Stomach smooth muscle (tissue), 2 donors: ENCODE measurements at regions not wholly inside any gene's neighbourhood (a gene's known extent, or its start where the extent isn't known, plus 50 kb on each side); places are given as distances from the start of the nearest gene placed in this dataset.

Experiments
- H3K27ac ChIP-seq: one replicate; pipeline ENCODE4 v1.7.0; 2013; ENCODE audit warnings: mild to moderate bottlenecking, low read length, inconsistent platforms
- H3K27me3 ChIP-seq, 2 donors: one replicate each; pipeline ENCODE4 v1.7.0; 2013; ENCODE audit warnings: low read length in 2 of 2; ENCODE audit not compliant: insufficient read depth in 2 of 2, control insufficient read depth in 1 of 2
- H3K36me3 ChIP-seq, 2 donors: one replicate each; pipeline ENCODE4 v1.7.0; 2013; ENCODE audit warnings: low read length in 2 of 2; ENCODE audit not compliant: control insufficient read depth in 2 of 2, insufficient read depth in 2 of 2
- H3K4me1 ChIP-seq: one replicate; pipeline ENCODE4 v1.7.0; 2013; ENCODE audit warnings: low read length; ENCODE audit not compliant: control insufficient read depth, insufficient read depth
- H3K4me3 ChIP-seq, 2 donors: one replicate each; pipeline ENCODE4 v1.7.0; 2013; ENCODE audit warnings: low read length in 2 of 2
- H3K9ac ChIP-seq, 2 donors: one replicate each; pipeline ENCODE4 v1.7.0; 2013; ENCODE audit warnings: low read length in 2 of 2, mild to moderate bottlenecking in 1 of 2
- H3K9me3 ChIP-seq, 2 donors: one replicate each; pipeline ENCODE4 v1.7.0; 2013; ENCODE audit warnings: low read length in 2 of 2; ENCODE audit not compliant: control insufficient read depth in 2 of 2
- donor health status: healthy.
- donor health status: Pancreatic carcinoma.

- Histone ChIP-seq H3K4me1 (peaks cover 9% of the 10 kb centered on the region), H3K27ac (no peak overlapping the region), H3K9me3 (no peaks in the 10 kb centered on the region), H3K36me3 (no peaks in the 10 kb centered on the region), H3K9ac (no peak overlapping the region), H3K4me3 (no peak overlapping the region), H3K27me3 (no peaks in the 10 kb centered on the region)
Observed at GRCh38 chr1:201612645-201613044, 73.7 kb downstream of the NAV1 start.

GRCh38 chr1:201614262-201615015 lies 75.5 kb downstream of the NAV1 start:
- no peaks in the 10 kb centered on the region for H3K27me3 ChIP-seq
- H3K4me1 ChIP-seq, result no peaks in the 10 kb centered on the region
- H3K27ac ChIP-seq, result no peak overlapping the region
- no peaks in the 10 kb centered on the region for H3K36me3 ChIP-seq
- H3K4me3 ChIP-seq, result no peak overlapping the region
- no peak overlapping the region for H3K9ac ChIP-seq
- H3K9me3 ChIP-seq, result no peaks in the 10 kb centered on the region

- no peaks in the 10 kb centered on the region for H3K27me3 ChIP-seq
- H3K4me1 ChIP-seq, result no peaks in the 10 kb centered on the region
Observed at GRCh38 chr1:201617157-201617556, 78.2 kb downstream of the NAV1 start.

GRCh38 chr1:201618389-201618788 lies 79.5 kb downstream of the NAV1 start:
- no peak overlapping the region for H3K27ac ChIP-seq
- no peak overlapping the region for H3K9ac ChIP-seq
- H3K27me3 ChIP-seq, result no peaks in the 10 kb centered on the region
- no peaks in the 10 kb centered on the region for H3K9me3 ChIP-seq
- H3K4me3 ChIP-seq, result no peak overlapping the region
- H3K4me1 ChIP-seq, result no peaks in the 10 kb centered on the region
- no peaks in the 10 kb centered on the region for H3K36me3 ChIP-seq

More at GRCh38 chr1:201617157-201617556, 78.2 kb downstream of the NAV1 start:
- Histone ChIP-seq H3K9me3 (no peaks in the 10 kb centered on the region), H3K4me3 (no peak overlapping the region), H3K27ac (no peak overlapping the region), H3K9ac (no peak overlapping the region), H3K36me3 (no peaks in the 10 kb centered on the region)

- Histone ChIP-seq H3K4me3 (no peak overlapping the region), H3K9ac (no peak overlapping the region), H3K36me3 (no peaks in the 10 kb centered on the region), H3K9me3 (no peaks in the 10 kb centered on the region), H3K27me3 (no peaks in the 10 kb centered on the region), H3K27ac (no peak overlapping the region), H3K4me1 (no peaks in the 10 kb centered on the region)
Observed at GRCh38 chr1:201618905-201619304, 80.0 kb downstream of the NAV1 start.

- Histone ChIP-seq H3K36me3 (no peaks in the 10 kb centered on the region), H3K27me3 (no peaks in the 10 kb centered on the region), H3K4me3 (no peak overlapping the region), H3K9ac (no peak overlapping the region), H3K27ac (no peak overlapping the region), H3K9me3 (no peaks in the 10 kb centered on the region), H3K4me1 (no peaks in the 10 kb centered on the region)
Observed at GRCh38 chr1:201619513-201619912, 80.6 kb downstream of the NAV1 start.

GRCh38 chr1:201622353-201622752 lies 83.4 kb downstream of the NAV1 start:
- H3K27me3 ChIP-seq, result no peaks in the 10 kb centered on the region
- H3K4me3 ChIP-seq, result no peak overlapping the region
- no peak overlapping the region for H3K9ac ChIP-seq
- H3K9me3 ChIP-seq, result no peaks in the 10 kb centered on the region
- peaks cover 8% of the 10 kb centered on the region for H3K4me1 ChIP-seq
- no peaks in the 10 kb centered on the region for H3K36me3 ChIP-seq
- no peak overlapping the region for H3K27ac ChIP-seq

GRCh38 chr1:201622824-201623223 lies 83.9 kb downstream of the NAV1 start:
- Histone ChIP-seq H3K27ac (no peak overlapping the region), H3K4me3 (no peak overlapping the region), H3K9ac (no peak overlapping the region), H3K36me3 (no peaks in the 10 kb centered on the region), H3K27me3 (no peaks in the 10 kb centered on the region), H3K9me3 (no peaks in the 10 kb centered on the region), H3K4me1 (peaks cover 8% of the 10 kb centered on the region)

GRCh38 chr1:201624741-201625225 lies 85.9 kb downstream of the NAV1 start:
- H3K27ac ChIP-seq, result no peak overlapping the region
- H3K27me3 ChIP-seq, result no peaks in the 10 kb centered on the region
- H3K9me3 ChIP-seq, result no peaks in the 10 kb centered on the region
- peaks cover 25% of the 10 kb centered on the region for H3K4me1 ChIP-seq
- no peak overlapping the region for H3K9ac ChIP-seq
- no peak overlapping the region for H3K4me3 ChIP-seq
- peaks cover 0 to 3% of the 10 kb centered on the region in 2 donors for H3K36me3 ChIP-seq

- H3K9me3 ChIP-seq, result no peaks in the 10 kb centered on the region
- no peaks in the 10 kb centered on the region for H3K27me3 ChIP-seq
- no peak overlapping the region for H3K4me3 ChIP-seq
- peaks cover 0 to 3% of the 10 kb centered on the region in 2 donors for H3K36me3 ChIP-seq
- no peak overlapping the region for H3K27ac ChIP-seq
- no peak overlapping the region for H3K9ac ChIP-seq
- peaks cover 30% of the 10 kb centered on the region for H3K4me1 ChIP-seq
Observed at GRCh38 chr1:201625226-201625761, 86.4 kb downstream of the NAV1 start.

- Histone ChIP-seq H3K27ac (no peak overlapping the region), H3K9me3 (no peaks in the 10 kb centered on the region), H3K27me3 (no peaks in the 10 kb centered on the region), H3K36me3 (peaks cover 0 to 3% of the 10 kb centered on the region in 2 donors), H3K9ac (no peak overlapping the region), H3K4me1 (peaks cover 35% of the 10 kb centered on the region), H3K4me3 (no peak overlapping the region)
Observed at GRCh38 chr1:201625851-201626251, 86.9 kb downstream of the NAV1 start.
